Pons (tissue), 1 donor: ENCODE measurements at regions not wholly inside any gene's neighbourhood (a gene's known extent, or its start where the extent isn't known, plus 50 kb on each side); places are given as distances from the start of the nearest gene placed in this dataset.
A peak's percentile ranks its signal among the peaks of the same experiment; 100 is the strongest.
"Not testable (repeated sequence)": the region's sequence is repeated elsewhere in the genome, so short reads cannot be mapped to it uniquely, and the experiment has no call there.

Experiments
- DNase-seq: peaks from one replicate; pipeline ENCODE4 v3.0.0-alpha.2; 2016; ENCODE audit warnings: low spot score

- DNase-seq = not testable (repeated sequence)
Measured at GRCh38 chrX:134045372-134045771, 60.0 kb upstream of the GPC3 start.

- not testable (repeated sequence) for DNase-seq
Measured at GRCh38 chrX:134067107-134067506, 81.7 kb upstream of the GPC3 start.

GRCh38 chrX:134071899-134072298, 86.5 kb upstream of the GPC3 start:
- not testable (repeated sequence) for DNase-seq

- no peak for DNase-seq
Measured at GRCh38 chrX:134073341-134073740, 87.9 kb upstream of the GPC3 start.

GRCh38 chrX:134074151-134074550, 88.8 kb upstream of the GPC3 start:
- DNase-seq = no peak

GRCh38 chrX:134075894-134076718, 90.7 kb upstream of the GPC3 start:
- DNase-seq = no peak

- DNase-seq = no peak
Measured at GRCh38 chrX:134095366-134095765, 110.0 kb upstream of the GPC3 start.

GRCh38 chrX:134101636-134102035, 116.2 kb upstream of the GPC3 start:
- no peak for DNase-seq

- no peak for DNase-seq
Measured at GRCh38 chrX:134115270-134115669, 121.7 kb upstream of the CCDC160 start.

- no peak for DNase-seq
Measured at GRCh38 chrX:134137341-134137740, 99.6 kb upstream of the CCDC160 start.

GRCh38 chrX:134139090-134139489, 97.9 kb upstream of the CCDC160 start:
- no peak for DNase-seq

- peak; percentile 31 for DNase-seq
Measured at GRCh38 chrX:134144231-134144630, 92.8 kb upstream of the CCDC160 start.

GRCh38 chrX:134146493-134146892, 90.5 kb upstream of the CCDC160 start:
- no peak for DNase-seq

- no peak for DNase-seq
Measured at GRCh38 chrX:134148172-134148692, 88.8 kb upstream of the CCDC160 start.

GRCh38 chrX:134158821-134159512, 78.0 kb upstream of the CCDC160 start:
- no peak for DNase-seq

GRCh38 chrX:134161162-134161561, 75.8 kb upstream of the CCDC160 start:
- DNase-seq = no peak

GRCh38 chrX:134162032-134162431, 75.0 kb upstream of the CCDC160 start:
- DNase-seq = no peak

GRCh38 chrX:134163836-134164235, 73.1 kb upstream of the CCDC160 start:
- DNase-seq = no peak

GRCh38 chrX:134167591-134168203, 69.3 kb upstream of the CCDC160 start:
- no peak for DNase-seq

GRCh38 chrX:134171661-134172587, 65.1 kb upstream of the CCDC160 start:
- peak; percentile 37 for DNase-seq

- DNase-seq = peak; percentile 50
Measured at GRCh38 chrX:134172588-134173259, 64.3 kb upstream of the CCDC160 start.
